GM21526 (cell line): ENCODE measurements at regions not wholly inside any gene's neighbourhood (a gene's known extent, or its start where the extent isn't known, plus 50 kb on each side); places are given as distances from the start of the nearest gene placed in this dataset.
A peak's percentile ranks its signal among the peaks of the same experiment; 100 is the strongest.

Experiments
- ATAC-seq: cut with Tn5 transposase; IDR thresholded peaks from one replicate; pipeline ENCODE4 v1.9.1; 2021; ENCODE audit warnings: moderate library complexity; ENCODE audit not compliant: unreplicated experiment, low FRiP score

- ATAC-seq, result no peak
These were observed 407.3 kb downstream of the TMEM135 start for GRCh38 chr11:87444993-87445392.

- no peak for ATAC-seq
These were observed 406.0 kb downstream of the TMEM135 start for GRCh38 chr11:87443707-87444106.

GRCh38 chr11:87440076-87440770, 402.5 kb downstream of the TMEM135 start:
- ATAC-seq, result no peak

DNA sequence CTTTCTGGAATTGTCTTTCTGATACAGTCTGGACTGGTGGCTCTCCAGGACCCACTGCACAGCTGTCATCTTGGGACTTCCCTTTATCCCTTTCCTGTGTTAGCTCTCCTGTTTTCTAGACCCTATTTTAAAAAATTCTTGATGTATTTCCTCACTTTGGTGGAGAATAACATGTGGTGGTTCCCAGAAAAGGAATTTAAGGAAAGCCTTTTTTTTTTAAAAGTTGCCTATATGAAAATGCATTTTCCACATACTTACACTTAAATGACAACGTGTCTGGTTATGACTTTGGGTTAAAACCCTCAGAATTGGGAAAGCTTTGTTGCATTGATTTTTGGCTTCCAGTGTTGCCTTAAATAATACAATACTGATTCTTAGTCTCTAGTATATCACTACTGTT, 400.7 kb downstream of the TMEM135 start:
- no peak for ATAC-seq

DNA sequence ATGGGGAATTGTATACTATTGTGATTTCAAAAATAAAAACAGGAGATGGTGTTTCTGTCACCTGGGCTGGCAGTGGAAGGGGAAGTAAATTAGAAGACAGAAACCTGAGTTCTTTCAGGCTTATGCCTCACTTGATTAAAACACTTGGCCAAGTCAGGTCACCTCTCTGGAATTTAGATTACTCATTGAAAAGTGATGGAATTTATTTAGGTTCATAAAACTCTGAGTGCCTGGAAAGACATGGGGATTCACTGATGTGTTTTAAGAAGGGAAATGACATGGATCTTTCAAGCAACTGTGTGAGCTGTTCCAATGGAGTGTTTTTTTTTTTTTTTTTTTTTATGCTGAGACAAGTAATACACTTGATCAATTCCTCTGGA, 400.1 kb downstream of the TMEM135 start:
- no peak for ATAC-seq

GRCh38 chr11:87437133-87437843, 399.6 kb downstream of the TMEM135 start:
- ATAC-seq, result no peak

DNA sequence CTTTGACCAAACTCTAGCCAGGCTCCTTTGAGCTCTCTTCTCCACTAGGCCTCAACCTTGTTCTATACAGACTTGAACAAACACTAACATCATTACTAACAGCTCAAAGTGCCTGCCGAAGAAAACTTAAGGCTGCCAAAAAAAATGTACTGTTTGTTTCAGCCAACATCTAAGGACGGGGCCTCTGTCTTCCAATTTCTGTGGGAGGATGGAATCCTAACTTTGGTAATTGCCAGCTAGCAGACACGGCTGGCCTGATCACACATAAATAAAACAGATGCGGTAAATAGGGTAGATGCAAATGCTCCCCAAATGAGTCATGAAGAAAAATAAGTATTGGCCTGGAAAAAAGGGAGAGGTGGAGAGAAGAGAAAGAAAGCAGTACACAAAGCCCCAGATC, 394.3 kb downstream of the TMEM135 start:
- ATAC-seq, result no peak

DNA sequence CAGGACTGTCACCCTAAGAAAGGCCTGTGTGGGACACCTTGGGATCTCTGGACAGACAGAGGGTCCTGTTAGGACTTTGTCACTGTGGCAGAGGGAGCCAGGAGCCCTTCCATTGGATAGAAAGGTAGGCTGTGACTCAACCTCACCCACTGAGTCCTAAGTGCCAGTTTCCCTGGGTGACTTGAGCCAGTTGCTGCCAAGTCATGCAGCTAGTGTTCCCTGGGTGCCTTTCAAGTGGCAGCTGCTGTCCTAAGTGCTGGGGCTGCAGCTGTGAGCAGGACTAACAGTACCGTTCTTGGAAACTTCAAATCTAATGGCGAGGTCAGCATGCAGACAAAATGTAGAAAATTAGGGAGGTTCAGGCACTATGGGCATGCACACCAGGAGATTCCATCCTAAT, 393.7 kb downstream of the TMEM135 start:
- no peak for ATAC-seq

DNA sequence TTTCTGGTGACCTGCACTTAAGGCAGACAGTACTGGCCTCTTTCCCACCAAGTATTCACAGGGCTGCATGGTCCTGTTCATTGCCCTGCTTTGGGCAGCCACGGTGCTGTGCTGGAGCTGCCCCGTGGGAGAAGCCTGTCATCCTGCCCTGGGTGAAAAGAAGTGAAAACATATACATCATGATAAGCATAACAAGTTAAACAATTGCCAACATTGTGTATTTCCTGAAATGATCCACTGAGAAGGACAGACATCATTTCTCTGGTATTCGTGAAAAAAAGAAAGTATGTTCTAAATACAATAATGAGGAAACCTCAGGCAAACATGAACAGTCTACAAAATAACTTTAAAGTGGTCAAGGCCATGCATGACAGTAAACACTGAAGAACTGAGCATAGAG, 393.1 kb downstream of the TMEM135 start:
- no peak for ATAC-seq

GRCh38 chr11:87429996-87430395, 392.3 kb downstream of the TMEM135 start:
- no peak for ATAC-seq

DNA sequence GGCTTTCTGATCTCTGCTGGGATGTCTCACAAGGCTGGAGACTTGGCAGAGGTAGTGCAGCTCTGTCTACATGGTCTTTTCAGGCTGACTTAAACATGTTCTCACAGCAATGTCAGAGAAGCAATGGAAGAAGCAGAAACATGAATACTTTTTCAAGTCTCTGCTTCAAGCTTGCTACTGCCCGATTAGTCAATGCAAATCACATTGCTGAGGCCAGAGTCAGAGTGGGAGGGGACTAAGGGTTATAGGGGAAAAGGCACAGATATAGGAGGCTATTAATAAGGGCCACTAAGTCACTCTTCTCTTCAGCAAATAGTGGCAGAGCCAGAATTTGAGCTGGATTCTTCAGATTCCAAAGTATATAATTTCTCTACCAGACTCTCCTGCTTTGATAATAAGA, 390.5 kb downstream of the TMEM135 start:
- ATAC-seq, result no peak

- ATAC-seq, result no peak
These were observed 388.2 kb downstream of the TMEM135 start for GRCh38 chr11:87425943-87426342.

- ATAC-seq, result no peak
These were observed 387.7 kb downstream of the TMEM135 start for GRCh38 chr11:87425391-87425790.

GRCh38 chr11:87423161-87423560, 385.4 kb downstream of the TMEM135 start:
- ATAC-seq, result no peak

- ATAC-seq, result no peak
These were observed 384.8 kb downstream of the TMEM135 start for GRCh38 chr11:87422566-87422965.

- ATAC-seq, result peak; percentile 79
These were observed 383.7 kb downstream of the TMEM135 start for GRCh38 chr11:87421422-87421821.

- ATAC-seq, result no peak
These were observed 380.2 kb downstream of the TMEM135 start for GRCh38 chr11:87417951-87418350.

GRCh38 chr11:87405843-87406242, 368.1 kb downstream of the TMEM135 start:
- ATAC-seq, result no peak

DNA sequence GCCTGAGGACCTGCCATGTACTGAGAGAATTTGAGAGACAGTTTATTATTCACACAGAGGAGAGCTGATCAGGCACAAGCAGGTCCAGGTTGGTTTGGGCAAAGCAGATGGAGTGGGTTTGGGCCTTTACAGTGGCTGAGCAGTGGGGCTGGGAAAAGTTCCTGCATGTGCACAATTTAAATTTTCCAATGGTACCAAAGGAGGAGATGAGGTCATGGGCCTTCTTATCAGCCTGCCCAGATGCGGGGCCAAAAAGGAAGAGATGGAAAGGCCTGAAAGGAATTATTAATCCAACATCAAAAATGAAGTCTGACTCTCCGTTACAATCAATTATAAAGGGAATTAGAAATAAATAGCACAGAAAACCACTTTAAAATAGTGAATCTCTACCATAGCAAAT, 367.6 kb downstream of the TMEM135 start:
- no peak for ATAC-seq

- no peak for ATAC-seq
These were observed 363.9 kb downstream of the TMEM135 start for GRCh38 chr11:87401653-87402052.

- no peak for ATAC-seq
These were observed 361.6 kb downstream of the TMEM135 start for GRCh38 chr11:87399341-87399740.

- ATAC-seq, result no peak
These were observed 361.2 kb downstream of the TMEM135 start for GRCh38 chr11:87398931-87399330.
